MM.1S (cell line): ENCODE measurements at regions not wholly inside any gene's neighbourhood (a gene's known extent, or its start where the extent isn't known, plus 50 kb on each side); places are given as distances from the start of the nearest gene placed in this dataset.

ENCODE experiments used
- DNase-seq: peaks from one replicate; pipeline ENCODE4 v3.0.0-alpha.2; 2015
- H2AFZ ChIP-seq: fragments of 300-600 bp; sonication (generic); 2 replicates; pipeline ENCODE4 v1.6.0; 2016; ENCODE audit warnings: antibody characterized with exemption, low read length
- H3F3A ChIP-seq: fragments of 300-600 bp; sonication (generic); 2 replicates; pipeline ENCODE4 v1.6.1; 2016; ENCODE audit warnings: mild to moderate bottlenecking, antibody characterized with exemption, low read length, moderate library complexity, mixed read lengths; ENCODE audit not compliant: insufficient read depth
- H3K27ac ChIP-seq: fragments of 300-600 bp; sonication (generic); 2 replicates; pipeline ENCODE4 v1.5.1; 2016; ENCODE audit warnings: mild to moderate bottlenecking, low read length
- H3K27me3 ChIP-seq: fragments of 300-600 bp; sonication (generic); replicated peaks from 2 replicates; pipeline ENCODE4 v1.6.0; 2016; ENCODE audit warnings: low read length; ENCODE audit not compliant: insufficient read depth
- H3K36me3 ChIP-seq: fragments of 300-600 bp; sonication (generic); replicated peaks from 2 replicates; pipeline ENCODE4 v1.6.1; 2016; ENCODE audit warnings: mild to moderate bottlenecking, low read length, mixed read lengths; ENCODE audit not compliant: insufficient read depth
- H3K4me1 ChIP-seq: fragments of 300-600 bp; sonication (generic); 2 replicates; pipeline ENCODE4 v1.6.1; 2016; ENCODE audit warnings: low read length, mixed read lengths
- H3K4me2 ChIP-seq: fragments of 300-600 bp; sonication (generic); 2 replicates; pipeline ENCODE4 v1.6.0; 2016; ENCODE audit warnings: low read depth, low read length
- H3K4me3 ChIP-seq: fragments of 300-600 bp; sonication (generic); 2 replicates; pipeline ENCODE4 v1.5.1; 2016; ENCODE audit warnings: low read length, mixed read lengths
- H3K79me2 ChIP-seq: fragments of 300-600 bp; sonication (generic); 2 replicates; pipeline ENCODE4 v1.6.1; 2016; ENCODE audit warnings: mixed run types, low read length, mixed read lengths
- H3K9ac ChIP-seq: fragments of 300-600 bp; sonication (generic); 2 replicates; pipeline ENCODE4 v1.6.1; 2016; ENCODE audit warnings: low read length, mixed read lengths
- H3K9me2 ChIP-seq: fragments of 300-600 bp; sonication (generic); replicated peaks from 2 replicates; pipeline ENCODE4 v1.6.1; 2016; ENCODE audit warnings: mild to moderate bottlenecking, low read length, mixed read lengths; ENCODE audit not compliant: insufficient read depth
- H3K9me3 ChIP-seq: fragments of 300-600 bp; sonication (generic); replicated peaks from 2 replicates; pipeline ENCODE4 v1.6.1; 2016; ENCODE audit warnings: mild to moderate bottlenecking, low read length, mixed read lengths; ENCODE audit not compliant: insufficient read depth
- H4K20me1 ChIP-seq: fragments of 300-600 bp; sonication (generic); 2 replicates; pipeline ENCODE4 v1.6.1; 2016; ENCODE audit warnings: mild to moderate bottlenecking, low read length, moderate library complexity, mixed read lengths; ENCODE audit not compliant: insufficient read depth
- CTCF ChIP-seq: fragments of 300-600 bp; sonication (generic); IDR thresholded peaks from 2 replicates; pipeline ENCODE4 v1.5.1; 2016; ENCODE audit warnings: antibody characterized with exemption, low read length, mixed read lengths
- EZH2 ChIP-seq: fragments of 300-600 bp; sonication (generic); optimal IDR thresholded peaks from 2 replicates; pipeline ENCODE3; 2017; ENCODE audit warnings: low read depth, mild to moderate bottlenecking, antibody characterized with exemption, low read length, mixed read lengths
- EZH2phosphoT487 ChIP-seq: fragments of 300-600 bp; sonication (generic); IDR thresholded peaks from 2 replicates; pipeline ENCODE4 v1.6.1; 2018; ENCODE audit warnings: antibody characterized with exemption, low read length

- TF ChIP-seq CTCF (no peak), EZH2 (no peak), EZH2phosphoT487 (no peak)
- H3K9me2 ChIP-seq: no peaks in the 10 kb centered on the region
- H3K9me3 ChIP-seq: no peaks in the 10 kb centered on the region
- H3K9ac ChIP-seq: no peak overlapping the region
- no peaks in the 10 kb centered on the region for H3K79me2 ChIP-seq
- H3F3A ChIP-seq: no peaks in the 10 kb centered on the region
- H3K4me2 ChIP-seq: no peak overlapping the region
- no peaks in the 10 kb centered on the region for H3K27me3 ChIP-seq
- no peaks in the 10 kb centered on the region for H3K4me1 ChIP-seq
- no peak overlapping the region for H3K27ac ChIP-seq
- no peak for DNase-seq
- H3K36me3 ChIP-seq: no peaks in the 10 kb centered on the region
- H2AFZ ChIP-seq: no peak overlapping the region
- no peaks in the 10 kb centered on the region for H4K20me1 ChIP-seq
- H3K4me3 ChIP-seq: no peak overlapping the region
Observed at GRCh38 chr17:72056155-72056554, 64.7 kb upstream of the SOX9 start.

- no peak for DNase-seq
- TF ChIP-seq CTCF: no peak
- TF ChIP-seq EZH2: no peak
- TF ChIP-seq EZH2phosphoT487: no peak
- no peaks in the 10 kb centered on the region for H3K9me2 ChIP-seq
Observed at GRCh38 chr17:72056727-72057290, 64.0 kb upstream of the SOX9 start.

GRCh38 chr17:72060084-72060483 is 60.7 kb upstream of the SOX9 start:
- no peaks in the 10 kb centered on the region for H3K27me3 ChIP-seq
- H3K4me3 ChIP-seq: no peak overlapping the region
- no peaks in the 10 kb centered on the region for H3K79me2 ChIP-seq
- H2AFZ ChIP-seq: no peak overlapping the region
- H3F3A ChIP-seq: no peaks in the 10 kb centered on the region
- H3K9ac ChIP-seq: no peak overlapping the region
- no peaks in the 10 kb centered on the region for H3K9me3 ChIP-seq
- TF ChIP-seq EZH2phosphoT487 (no peak), CTCF (no peak), EZH2 (no peak)
- H3K4me1 ChIP-seq: no peaks in the 10 kb centered on the region
- H3K9me2 ChIP-seq: no peaks in the 10 kb centered on the region
- H3K27ac ChIP-seq: no peak overlapping the region
- no peaks in the 10 kb centered on the region for H3K36me3 ChIP-seq
- no peak overlapping the region for H3K4me2 ChIP-seq
- H4K20me1 ChIP-seq: no peaks in the 10 kb centered on the region
- DNase-seq: no peak

More at GRCh38 chr17:72056727-72057290, 64.0 kb upstream of the SOX9 start:
- Histone ChIP-seq H3K4me3 (no peak overlapping the region), H3K27me3 (no peaks in the 10 kb centered on the region), H3K9me3 (no peaks in the 10 kb centered on the region), H3K9ac (no peak overlapping the region), H4K20me1 (no peaks in the 10 kb centered on the region), H2AFZ (no peak overlapping the region), H3K36me3 (no peaks in the 10 kb centered on the region), H3K79me2 (no peaks in the 10 kb centered on the region), H3K27ac (no peak overlapping the region), H3F3A (no peaks in the 10 kb centered on the region), H3K4me2 (no peak overlapping the region), H3K4me1 (no peaks in the 10 kb centered on the region)
